Liver (tissue), 8 donors: ENCODE measurements at regions not wholly inside any gene's neighbourhood (a gene's known extent, or its start where the extent isn't known, plus 50 kb on each side); places are given as distances from the start of the nearest gene placed in this dataset.

Experiments
- DNase-seq: peaks from one replicate; pipeline ENCODE4 v3.0.0-alpha.2; 2017; ENCODE audit warnings: low spot score
- H3K27ac ChIP-seq, 2 donors: one replicate each; pipeline ENCODE4 v1.7.0; 2013; ENCODE audit warnings: inconsistent platforms in 2 of 2, low read length in 2 of 2, control low read depth in 1 of 2, low read depth in 1 of 2, mild to moderate bottlenecking in 1 of 2
- H3K27me3 ChIP-seq, 4 donors: one replicate each; pipeline versions ENCODE4 v1.6.1 to v1.7.0; 2013; ENCODE audit warnings: low read length in 3 of 4, inconsistent platforms in 1 of 4, mild to moderate bottlenecking in 1 of 4, moderate library complexity in 1 of 4; ENCODE audit not compliant: control insufficient read depth in 4 of 4, insufficient read depth in 4 of 4
- H3K36me3 ChIP-seq, 4 donors: one replicate each; pipeline versions ENCODE4 v1.6.1 to v1.7.0; 2013; ENCODE audit warnings: low read length in 3 of 4, mild to moderate bottlenecking in 3 of 4, low read depth in 1 of 4, moderate library complexity in 1 of 4; ENCODE audit not compliant: control insufficient read depth in 4 of 4, insufficient read depth in 3 of 4
- H3K4me1 ChIP-seq, 4 donors: one replicate each; pipeline versions ENCODE4 v1.6.1 to v1.7.0; 2013; ENCODE audit warnings: low read length in 3 of 4, mild to moderate bottlenecking in 3 of 4, moderate library complexity in 1 of 4; ENCODE audit not compliant: control insufficient read depth in 4 of 4, insufficient read depth in 4 of 4
- H3K4me3 ChIP-seq, 3 donors: one replicate each; pipeline versions ENCODE4 v1.6.1 to v1.7.0; 2013; ENCODE audit warnings: low read length in 3 of 3, control low read depth in 1 of 3, low read depth in 1 of 3, mild to moderate bottlenecking in 1 of 3
- H3K9ac ChIP-seq, 2 donors: one replicate each; pipeline ENCODE4 v1.7.0; 2013; ENCODE audit warnings: low read length in 2 of 2, mild to moderate bottlenecking in 2 of 2, moderate library complexity in 2 of 2, control low read depth in 1 of 2, low read depth in 1 of 2
- H3K9me3 ChIP-seq, 4 donors: one replicate each; pipeline versions ENCODE4 v1.6.1 to v1.7.0; 2013; ENCODE audit warnings: low read length in 3 of 4; ENCODE audit not compliant: control insufficient read depth in 4 of 4
- ATF3 ChIP-seq: IDR thresholded peaks from 2 replicates; pipeline ENCODE4 v1.6.1; 2016; ENCODE audit warnings: antibody characterized with exemption
- CTCF ChIP-seq: fragments of 150-350 bp; IDR thresholded peaks from 2 replicates; pipeline ENCODE4 v1.5.1; 2017; ENCODE audit warnings: improper control_type of control experiment, low read depth, low read length; ENCODE audit not compliant: missing input control
- EGR1 ChIP-seq, 2 donors: IDR thresholded peaks; 2 replicates each; pipeline ENCODE4 v1.6.1; 2016 to 2018; ENCODE audit warnings: antibody characterized with exemption in 2 of 2, low read depth in 2 of 2
- FOXA1 ChIP-seq: IDR thresholded peaks from 2 replicates; pipeline ENCODE4 v1.6.1; 2016; ENCODE audit warnings: antibody characterized with exemption
- FOXA2 ChIP-seq: IDR thresholded peaks from 2 replicates; pipeline ENCODE4 v1.6.1; 2016; ENCODE audit warnings: antibody characterized with exemption
- GABPA ChIP-seq, 2 donors: IDR thresholded peaks in 1 of 2; conservative IDR thresholded peaks in 1 of 2; 2 replicates each; pipeline ENCODE4 v1.6.1; 2016; ENCODE audit warnings: antibody characterized with exemption in 2 of 2, mild to moderate bottlenecking in 1 of 2, moderate library complexity in 1 of 2
- HNF4A ChIP-seq, 2 donors: conservative IDR thresholded peaks; 2 replicates each; pipeline ENCODE4 v1.6.1; 2016; ENCODE audit warnings: antibody characterized with exemption in 2 of 2, mild to moderate bottlenecking in 2 of 2
- HNF4G ChIP-seq: IDR thresholded peaks from 2 replicates; pipeline ENCODE4 v1.6.1; 2016; ENCODE audit warnings: antibody characterized with exemption
- JUND ChIP-seq, 2 donors: IDR thresholded peaks; 2 replicates each; pipeline ENCODE4 v1.6.1; 2016; ENCODE audit warnings: antibody characterized with exemption in 2 of 2
- MAX ChIP-seq: IDR thresholded peaks from 2 replicates; pipeline ENCODE4 v1.6.1; 2016; ENCODE audit warnings: antibody characterized with exemption
- NR2F2 ChIP-seq: IDR thresholded peaks from 2 replicates; pipeline ENCODE4 v1.6.1; 2016; ENCODE audit warnings: antibody characterized with exemption
- RAD21 ChIP-seq, 2 donors: IDR thresholded peaks; 2 replicates each; pipeline ENCODE4 v1.6.1; 2016; ENCODE audit warnings: antibody characterized with exemption in 2 of 2, mild to moderate bottlenecking in 2 of 2
- REST ChIP-seq: IDR thresholded peaks from 2 replicates; pipeline ENCODE4 v1.6.1; 2016; ENCODE audit warnings: antibody characterized with exemption, mild to moderate bottlenecking
- RXRA ChIP-seq, 2 donors: IDR thresholded peaks; 2 replicates each; pipeline ENCODE4 v1.6.1; 2017 to 2018; ENCODE audit warnings: antibody characterized with exemption in 2 of 2, mild to moderate bottlenecking in 1 of 2
- TAF1 ChIP-seq: conservative IDR thresholded peaks from 2 replicates; pipeline ENCODE4 v1.6.1; 2016; ENCODE audit warnings: antibody characterized with exemption, mild to moderate bottlenecking
- YY1 ChIP-seq: IDR thresholded peaks from 2 replicates; pipeline ENCODE4 v1.6.1; 2016; ENCODE audit warnings: antibody characterized with exemption, mild to moderate bottlenecking
- ZBTB33 ChIP-seq: IDR thresholded peaks from 2 replicates; pipeline ENCODE4 v1.6.1; 2016; ENCODE audit warnings: antibody characterized with exemption
- WGBS: extraction: QIAGEN DNeasy Blood & Tissue Kit; methylation state at CpG from one replicate; pipeline ENCODE4 v1.1.7; 2013; 5-methylcytosine and 5-hydroxymethylcytosine counted together
- donor health status: healthy.
- donor health status: healthy.
- donor health status: healthy.
- donor health status: healthy.
- donor health status: healthy.

- WGBS, result 53% methylated on average over 2 of the region's 2 CpGs
- no peak overlapping the region for H3K27ac ChIP-seq
- TF ChIP-seq EGR1 (IDR thresholded peaks at IDR 0.05; ENCODE audit: low read depth in 2 of 2), result no peak
- TF ChIP-seq ATF3, result no peak
- TF ChIP-seq JUND (IDR thresholded peaks at IDR 0.05), result no peak
- no peak for TF ChIP-seq CTCF
- no peak for TF ChIP-seq YY1
- no peak for TF ChIP-seq FOXA2
- no peak for TF ChIP-seq GABPA (IDR thresholded peaks at IDR 0.05 in 1 of 2, conservative IDR thresholded peaks at IDR 0.05 in 1 of 2)
- TF ChIP-seq TAF1, result no peak
- no peak for TF ChIP-seq RAD21 (IDR thresholded peaks at IDR 0.05)
- no peak for TF ChIP-seq HNF4G
- no peak for TF ChIP-seq HNF4A (conservative IDR thresholded peaks at IDR 0.05)
- no peak for TF ChIP-seq RXRA (IDR thresholded peaks at IDR 0.05)
These were observed 336.4 kb upstream of the FMN2 start for GRCh38 chr1:239755107-239755912.

GRCh38 chr1:239757716-239758115 is 334.0 kb upstream of the FMN2 start:
- H3K9ac ChIP-seq, result no peak overlapping the region
- no peaks in the 10 kb centered on the region for H3K36me3 ChIP-seq
- no peaks in the 10 kb centered on the region for H3K9me3 ChIP-seq
- no peak for DNase-seq
- no peak overlapping the region for H3K4me3 ChIP-seq
- no peaks in the 10 kb centered on the region for H3K27me3 ChIP-seq
- TF ChIP-seq FOXA1 (no peak), REST (no peak), EGR1 (IDR thresholded peaks at IDR 0.05; ENCODE audit: low read depth in 2 of 2) (no peak), MAX (no peak), GABPA (IDR thresholded peaks at IDR 0.05 in 1 of 2, conservative IDR thresholded peaks at IDR 0.05 in 1 of 2) (no peak), CTCF (no peak), RXRA (IDR thresholded peaks at IDR 0.05) (no peak), HNF4A (conservative IDR thresholded peaks at IDR 0.05) (no peak), TAF1 (no peak), FOXA2 (no peak), RAD21 (IDR thresholded peaks at IDR 0.05) (no peak), ZBTB33 (no peak), NR2F2 (no peak), ATF3 (no peak)
- no peaks in the 10 kb centered on the region for H3K4me1 ChIP-seq
- H3K27ac ChIP-seq, result no peak overlapping the region
- WGBS, result 70% methylated on average over 2 of the region's 2 CpGs

More at GRCh38 chr1:239755107-239755912, 336.4 kb upstream of the FMN2 start:
- no peaks in the 10 kb centered on the region for H3K4me1 ChIP-seq
- no peak overlapping the region for H3K4me3 ChIP-seq
- H3K9me3 ChIP-seq, result no peaks in the 10 kb centered on the region
- H3K27me3 ChIP-seq, result no peaks in the 10 kb centered on the region
- no peaks in the 10 kb centered on the region for H3K36me3 ChIP-seq
- no peak for DNase-seq
- no peak overlapping the region for H3K9ac ChIP-seq
